HG03039 (cell line): ENCODE measurements at regions not wholly inside any gene's neighbourhood (a gene's known extent, or its start where the extent isn't known, plus 50 kb on each side); places are given as distances from the start of the nearest gene placed in this dataset.
"Not testable (repeated sequence)": the region's sequence is repeated elsewhere in the genome, so short reads cannot be mapped to it uniquely, and the experiment has no call there.

ENCODE experiments used
- ATAC-seq: cut with Tn5 transposase; IDR thresholded peaks from one replicate; pipeline ENCODE4 v1.9.1; 2021; ENCODE audit warnings: mild to moderate bottlenecking, moderate library complexity; ENCODE audit not compliant: unreplicated experiment

GRCh38 chr1:87973896-87974295 lies 645.2 kb downstream of the LMO4 start:
- no peak for ATAC-seq

DNA sequence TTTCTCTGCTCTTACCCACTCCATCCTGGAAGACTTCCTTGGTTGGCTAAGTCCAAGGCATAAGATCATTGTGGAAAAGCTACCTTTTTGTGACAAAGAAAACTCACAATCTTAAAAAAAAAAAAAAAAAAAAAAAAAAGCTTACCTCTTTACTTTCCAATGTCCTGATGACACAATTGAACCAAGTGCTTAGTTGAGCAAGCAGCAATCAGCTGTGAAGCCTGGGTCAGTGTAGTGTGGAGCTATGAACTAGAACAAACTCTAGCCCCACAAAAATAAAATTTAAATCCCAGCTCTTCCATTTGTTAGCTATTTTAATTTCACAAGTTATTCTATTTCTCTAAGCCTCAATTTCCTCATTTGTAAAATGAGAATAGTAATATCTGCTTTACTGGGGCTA lies 647.6 kb downstream of the LMO4 start:
- no peak for ATAC-seq

GRCh38 chr1:87977145-87977544 lies 648.5 kb downstream of the LMO4 start:
- no peak for ATAC-seq

DNA sequence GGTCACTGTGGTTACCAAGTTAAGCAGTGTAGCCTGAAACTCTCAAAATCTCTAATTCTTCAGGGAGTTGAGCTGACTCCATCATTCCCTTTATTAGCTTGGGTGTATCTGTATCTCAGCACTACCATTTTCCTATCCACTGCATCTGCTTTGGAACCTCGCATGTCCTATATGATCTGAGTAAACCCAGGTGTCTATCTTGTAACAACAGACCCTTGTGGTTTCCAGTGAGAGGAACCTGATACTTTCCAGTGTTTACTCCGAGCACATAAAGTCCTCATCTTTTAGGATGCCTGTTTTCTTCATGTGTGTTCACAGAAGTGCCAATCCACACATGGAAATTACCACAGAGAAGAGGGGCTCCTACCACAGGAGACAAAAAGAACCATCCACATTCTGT lies 650.4 kb downstream of the LMO4 start:
- no peak for ATAC-seq

GRCh38 chr1:87980494-87980893 lies 651.8 kb downstream of the LMO4 start:
- no peak for ATAC-seq

GRCh38 chr1:87981386-87981785 lies 652.7 kb downstream of the LMO4 start:
- ATAC-seq: no peak

GRCh38 chr1:87981810-87982209 lies 653.1 kb downstream of the LMO4 start:
- no peak for ATAC-seq

DNA sequence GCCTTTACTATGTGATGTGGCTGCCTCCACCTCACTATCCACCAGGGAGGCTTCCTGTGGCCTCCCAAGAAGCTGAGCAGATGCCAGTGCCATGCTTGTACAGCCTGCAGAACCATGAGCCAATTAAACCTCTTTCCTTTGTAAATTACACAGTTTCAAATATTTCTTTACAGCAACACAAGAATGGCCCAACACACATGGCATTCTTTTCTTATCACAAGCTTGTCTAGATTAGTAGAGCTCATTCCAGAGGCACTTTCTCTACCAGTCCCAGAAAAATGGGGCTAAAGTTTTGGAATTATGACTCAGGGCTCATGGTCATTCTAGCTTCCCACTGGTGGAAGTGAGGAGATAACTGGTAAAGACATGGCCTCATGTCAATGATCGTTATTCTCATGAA lies 655.2 kb downstream of the LMO4 start:
- no peak for ATAC-seq

DNA sequence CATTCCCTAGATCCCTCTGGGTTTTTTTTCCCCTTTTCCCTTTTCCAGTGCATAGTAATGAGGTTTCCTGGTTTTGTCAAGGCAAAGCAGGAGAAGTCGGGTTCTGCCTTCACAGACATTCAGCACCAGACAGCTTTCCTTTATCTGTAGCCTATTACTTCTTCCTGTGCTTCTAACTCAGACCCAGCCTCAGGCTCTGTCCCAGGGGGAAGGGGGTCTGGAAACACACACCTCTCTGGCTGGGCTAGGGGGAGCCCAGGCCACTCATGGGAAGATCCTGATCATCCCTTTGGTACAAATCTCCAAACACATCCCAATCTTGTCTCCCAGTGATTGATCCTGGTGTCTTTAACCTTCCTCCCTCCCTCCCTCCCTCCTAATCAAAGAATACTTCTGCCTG lies 656.4 kb downstream of the LMO4 start:
- no peak for ATAC-seq

GRCh38 chr1:87986130-87986866 lies 657.6 kb downstream of the LMO4 start:
- ATAC-seq: no peak

DNA sequence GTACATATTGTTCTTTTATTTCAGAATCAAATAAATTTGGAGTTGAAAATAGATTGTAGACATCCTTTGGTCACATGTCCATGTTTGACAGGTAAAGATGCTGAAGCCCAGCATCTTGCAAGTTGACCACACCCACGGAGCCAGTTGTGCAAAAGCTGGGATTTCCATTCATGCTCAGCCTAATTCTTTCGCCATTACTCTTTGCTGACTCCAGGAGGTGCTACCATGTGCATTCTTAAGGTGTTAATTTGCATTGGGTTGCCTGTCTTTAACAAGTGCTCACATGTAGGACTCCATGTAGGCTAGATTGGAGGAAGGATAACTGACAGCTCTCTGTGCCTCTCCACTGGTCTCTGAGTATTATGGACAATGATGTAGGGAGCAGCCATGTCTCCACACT lies 660.7 kb downstream of the LMO4 start:
- no peak for ATAC-seq

- ATAC-seq: not testable (repeated sequence)
These were observed 663.9 kb downstream of the LMO4 start for GRCh38 chr1:87992536-87992935.

DNA sequence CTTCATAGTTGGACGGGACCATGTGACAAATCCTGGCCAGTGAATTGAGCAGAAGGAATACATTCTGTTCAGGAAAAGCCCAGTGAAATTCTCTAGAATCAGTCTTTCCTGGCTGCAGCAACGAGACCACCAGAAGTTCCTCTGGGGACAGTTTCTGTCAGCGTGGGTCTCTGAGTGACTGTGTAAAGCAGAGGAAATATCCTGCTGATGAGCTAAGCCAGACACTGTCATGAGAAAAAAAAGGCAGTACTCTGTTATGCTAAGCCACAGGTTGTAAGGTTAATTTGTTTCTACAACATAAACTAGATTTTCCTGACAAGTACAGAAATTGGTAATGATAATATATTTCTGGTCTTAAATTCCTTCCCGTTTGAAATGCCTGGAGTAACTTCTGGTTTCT lies 664.4 kb downstream of the LMO4 start:
- ATAC-seq: no peak

GRCh38 chr1:87999852-88000251 lies 671.2 kb downstream of the LMO4 start:
- ATAC-seq: no peak

GRCh38 chr1:88001460-88001859 lies 672.8 kb downstream of the LMO4 start:
- ATAC-seq: no peak

DNA sequence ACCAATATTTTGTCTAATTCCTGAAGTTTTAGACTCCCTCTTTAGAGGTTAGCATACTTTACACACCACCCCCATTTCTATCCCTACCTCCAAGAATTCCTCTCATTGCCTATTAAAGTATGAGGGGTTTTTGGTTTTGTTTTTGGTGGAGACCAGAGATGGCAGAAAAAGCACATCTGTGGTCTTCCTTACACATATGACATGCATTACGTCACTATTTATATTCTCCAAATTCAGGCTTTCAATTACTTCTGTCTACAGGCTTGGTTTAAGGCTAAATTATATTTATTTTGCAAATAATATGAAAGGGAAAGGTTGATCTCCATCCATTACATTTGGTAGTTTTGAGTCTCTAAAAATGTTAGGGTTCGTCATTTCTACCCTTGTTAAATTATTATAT lies 674.6 kb downstream of the LMO4 start:
- no peak for ATAC-seq

DNA sequence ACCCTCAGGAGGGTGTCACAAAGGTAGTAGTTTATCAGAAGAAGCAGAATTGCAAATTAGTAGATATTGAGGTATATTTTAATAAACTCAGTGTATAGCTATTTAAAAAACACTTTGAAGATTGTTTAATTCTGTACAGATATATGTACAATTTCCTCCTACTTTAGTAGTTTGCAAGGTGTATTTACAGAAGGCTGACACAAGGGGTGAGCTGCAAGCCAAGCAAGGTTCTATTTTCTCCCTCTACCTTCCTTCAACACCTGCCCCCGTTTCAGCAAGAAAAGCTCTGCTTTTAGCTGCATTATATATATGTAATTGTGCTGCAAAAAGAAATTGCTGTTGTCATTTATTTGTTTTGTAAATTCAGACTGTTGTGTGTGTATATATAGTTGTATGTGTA lies 674.2 kb upstream of the PKN2 start:
- no peak for ATAC-seq

- ATAC-seq: no peak
These were observed 670.6 kb upstream of the PKN2 start for GRCh38 chr1:88013485-88013884.

GRCh38 chr1:88014131-88014530 lies 669.9 kb upstream of the PKN2 start:
- ATAC-seq: no peak

DNA sequence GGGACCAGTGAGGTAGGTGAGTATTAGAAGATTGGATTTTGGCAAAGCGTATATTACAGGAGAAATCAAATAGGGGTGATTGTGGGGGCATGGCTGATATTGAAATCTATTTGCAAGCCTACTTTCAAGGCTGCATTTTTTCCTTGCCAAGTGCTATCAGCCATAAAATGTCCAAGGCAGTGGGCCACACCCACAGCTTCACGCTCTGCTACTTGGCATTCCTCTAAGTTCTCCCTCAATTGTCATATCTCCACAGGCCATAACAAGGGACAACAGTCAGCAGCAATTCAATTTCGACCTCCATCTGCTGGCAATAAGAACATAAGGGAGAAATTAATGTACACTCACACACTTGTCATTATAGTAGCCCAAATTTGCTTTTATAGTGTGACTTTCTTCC lies 667.1 kb upstream of the PKN2 start:
- no peak for ATAC-seq

DNA sequence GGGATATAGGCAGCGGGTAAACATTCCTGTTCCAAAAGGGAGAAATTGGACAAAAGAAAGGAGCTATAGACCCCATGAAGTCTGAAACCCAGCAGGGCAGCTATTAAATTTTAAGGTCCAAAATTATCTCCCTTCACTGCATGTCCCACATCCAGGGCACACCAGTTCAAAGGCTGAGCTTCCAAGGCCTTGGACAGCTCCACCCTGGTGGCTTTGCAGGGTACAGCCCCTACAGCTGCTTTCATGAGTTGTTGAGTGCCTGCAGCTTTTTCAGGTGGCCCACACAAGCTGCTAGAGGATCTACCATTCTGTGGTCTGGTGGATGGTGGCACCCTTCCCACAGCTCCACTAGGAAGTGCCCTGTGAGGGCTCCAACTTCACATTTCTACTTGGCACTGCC lies 662.5 kb upstream of the PKN2 start:
- no peak for ATAC-seq

GRCh38 chr1:88022516-88022915 lies 661.6 kb upstream of the PKN2 start:
- no peak for ATAC-seq

DNA sequence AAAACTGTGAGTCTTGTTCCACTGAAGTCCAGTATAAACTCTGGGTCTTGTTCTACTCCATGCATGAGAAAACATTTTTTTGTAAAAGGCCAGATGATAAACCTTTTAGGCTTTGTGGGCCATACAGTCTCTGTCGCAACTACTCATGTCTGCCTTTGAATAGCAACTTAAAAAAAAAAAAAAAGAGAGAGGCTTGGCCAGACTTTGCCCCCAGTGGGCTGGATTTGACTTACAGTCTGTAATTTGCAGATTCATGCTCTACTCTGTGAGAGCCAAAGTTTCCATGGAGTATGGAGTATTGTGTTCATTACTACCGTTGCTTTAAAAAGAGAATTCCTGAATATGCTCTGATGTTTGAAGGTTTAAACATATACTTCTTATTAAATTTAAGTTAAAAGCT lies 654.9 kb upstream of the PKN2 start:
- ATAC-seq: no peak
